ENCODE measurements at regions not wholly inside any gene's neighbourhood (a gene's known extent, or its start where the extent isn't known, plus 50 kb on each side); places are given as distances from the start of the nearest gene placed in this dataset.

DNA sequence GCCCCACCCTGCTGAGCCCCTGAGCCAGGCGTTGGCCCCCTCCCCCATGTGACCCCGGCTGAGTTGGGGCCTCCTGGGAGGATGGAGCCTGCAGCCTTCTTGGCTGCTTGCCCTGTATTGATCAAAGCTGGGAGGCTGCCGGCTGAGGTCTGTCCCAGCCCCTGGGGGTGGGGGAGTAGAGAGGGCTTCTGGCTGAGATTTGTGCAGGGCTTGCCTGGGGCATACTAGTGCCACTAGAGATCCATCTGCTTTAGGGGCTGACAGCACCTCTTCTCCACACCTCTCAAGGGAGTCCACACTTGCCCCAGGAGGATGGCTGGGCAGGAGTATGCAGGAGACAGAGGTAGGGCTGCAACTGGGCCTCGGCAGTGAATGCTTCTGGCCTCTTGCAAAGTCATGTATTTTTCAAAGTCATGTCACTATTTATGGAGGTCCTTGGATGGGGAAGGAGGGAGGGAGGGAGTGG, 53.6 kb upstream of the SSBP3 start:
- H3K27ac ChIP-seq = no peak overlapping the region
- no peaks in the 10 kb centered on the region for H3K9me3 ChIP-seq
- no peak for DNase-seq
- H3K4me1 ChIP-seq = no peaks in the 10 kb centered on the region
- TF ChIP-seq, protein P1, sequence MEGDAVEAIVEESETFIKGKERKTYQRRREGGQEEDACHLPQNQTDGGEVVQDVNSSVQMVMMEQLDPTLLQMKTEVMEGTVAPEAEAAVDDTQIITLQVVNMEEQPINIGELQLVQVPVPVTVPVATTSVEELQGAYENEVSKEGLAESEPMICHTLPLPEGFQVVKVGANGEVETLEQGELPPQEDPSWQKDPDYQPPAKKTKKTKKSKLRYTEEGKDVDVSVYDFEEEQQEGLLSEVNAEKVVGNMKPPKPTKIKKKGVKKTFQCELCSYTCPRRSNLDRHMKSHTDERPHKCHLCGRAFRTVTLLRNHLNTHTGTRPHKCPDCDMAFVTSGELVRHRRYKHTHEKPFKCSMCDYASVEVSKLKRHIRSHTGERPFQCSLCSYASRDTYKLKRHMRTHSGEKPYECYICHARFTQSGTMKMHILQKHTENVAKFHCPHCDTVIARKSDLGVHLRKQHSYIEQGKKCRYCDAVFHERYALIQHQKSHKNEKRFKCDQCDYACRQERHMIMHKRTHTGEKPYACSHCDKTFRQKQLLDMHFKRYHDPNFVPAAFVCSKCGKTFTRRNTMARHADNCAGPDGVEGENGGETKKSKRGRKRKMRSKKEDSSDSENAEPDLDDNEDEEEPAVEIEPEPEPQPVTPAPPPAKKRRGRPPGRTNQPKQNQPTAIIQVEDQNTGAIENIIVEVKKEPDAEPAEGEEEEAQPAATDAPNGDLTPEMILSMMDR (IDR thresholded peaks at IDR 0.05) = no peak
- intact Hi-C loops (cut with DNase I; ENCODE audit: low total_unique reads) = no loop called here
- H3K4me3 ChIP-seq = no peak overlapping the region
- no peaks in the 10 kb centered on the region for H3K36me3 ChIP-seq
- H3K27me3 ChIP-seq = peaks cover 0 to 37% of the 10 kb centered on the region in 2 donors

DNA sequence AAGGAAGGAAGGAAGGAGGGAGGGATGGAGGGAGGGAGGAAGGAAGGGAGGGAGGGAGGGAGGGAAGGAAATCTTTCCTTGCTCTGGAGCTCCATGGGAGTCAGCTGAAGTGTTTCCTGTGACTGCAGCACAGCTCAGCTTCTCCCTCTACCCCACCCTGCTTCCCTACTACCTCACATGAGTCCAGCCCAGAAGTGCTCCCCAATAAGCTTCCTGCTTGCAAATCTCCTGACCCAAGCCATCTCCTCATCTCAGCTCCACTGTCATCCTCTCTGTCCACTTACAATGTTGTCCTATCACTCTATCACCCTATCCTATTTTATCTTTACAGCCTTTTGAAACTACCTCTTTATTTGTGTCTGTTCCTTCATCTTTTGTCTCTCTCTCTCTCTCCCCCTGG, 52.9 kb upstream of the SSBP3 start:
- Histone ChIP-seq H3K27ac (no peak overlapping the region), H3K9me3 (no peaks in the 10 kb centered on the region), H3K27me3 (peaks cover 0 to 37% of the 10 kb centered on the region in 2 donors), H3K4me1 (no peaks in the 10 kb centered on the region), H3K36me3 (no peaks in the 10 kb centered on the region), H3K4me3 (no peak overlapping the region)
- intact Hi-C loops (cut with DNase I; ENCODE audit: low total_unique reads) = no loop called here
- TF ChIP-seq, protein P1 (IDR thresholded peaks at IDR 0.05) = no peak
- DNase-seq = no peak

DNA sequence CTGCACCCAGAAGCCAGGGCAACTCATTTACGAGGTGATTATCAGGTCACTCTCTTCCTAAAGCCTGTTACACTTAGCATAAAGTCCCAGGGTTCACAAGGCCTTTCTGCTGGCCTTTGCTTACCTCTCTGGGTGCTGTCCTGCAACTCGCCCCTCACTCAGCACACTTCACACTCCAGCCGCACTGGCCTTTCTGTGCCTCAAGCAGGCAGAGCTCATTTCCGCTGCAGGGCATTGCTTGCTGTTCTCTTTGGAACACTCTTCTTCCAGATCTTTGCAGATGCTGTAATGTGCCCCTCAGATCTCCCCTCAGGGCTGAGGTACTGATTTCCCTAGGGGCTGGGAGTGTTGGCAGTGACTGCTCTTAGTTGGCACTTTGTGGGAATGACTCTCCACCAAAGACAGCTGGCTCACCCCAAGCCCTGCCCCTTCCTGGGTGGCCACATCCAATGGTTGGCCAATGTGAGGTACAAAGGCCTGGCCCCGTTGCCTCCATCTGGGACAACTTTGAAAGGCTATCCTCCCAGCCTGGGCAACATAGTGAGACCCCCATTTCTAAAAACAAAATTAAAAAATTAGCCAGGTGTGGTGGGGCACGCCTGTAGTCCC, 50.8 kb upstream of the SSBP3 start:
- Histone ChIP-seq H3K9me3 (no peaks in the 10 kb centered on the region), H3K36me3 (no peaks in the 10 kb centered on the region), H3K27me3 (peaks cover 0 to 28% of the 10 kb centered on the region in 2 donors), H3K27ac (no peak overlapping the region), H3K4me1 (no peaks in the 10 kb centered on the region), H3K4me3 (no peak overlapping the region)
- DNase-seq = no peak
- TF ChIP-seq, protein P1 (IDR thresholded peaks at IDR 0.05) = no peak
- intact Hi-C loops (cut with DNase I; ENCODE audit: low total_unique reads) = no loop called here

DNA sequence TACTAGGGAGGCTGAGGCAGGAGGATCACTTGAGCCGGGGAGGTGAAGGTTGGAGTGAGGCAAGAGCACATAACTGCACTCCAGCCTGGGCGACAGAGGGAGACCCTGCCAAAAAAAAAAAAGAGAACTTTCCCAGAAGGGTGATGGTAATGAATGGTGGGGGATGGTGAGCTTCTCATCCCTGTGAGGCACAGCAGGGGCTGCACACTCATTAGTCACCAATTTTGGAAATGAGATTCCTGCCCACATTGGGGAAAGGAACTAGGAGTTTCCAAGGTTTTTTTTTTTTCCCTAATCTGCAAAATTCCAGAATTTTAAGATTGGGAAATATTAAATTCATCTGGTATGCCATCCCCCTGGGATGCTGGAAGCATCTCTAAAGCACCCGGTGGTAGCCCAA, 50.2 kb upstream of the SSBP3 start:
- Histone ChIP-seq H3K36me3 (no peaks in the 10 kb centered on the region), H3K27ac (no peak overlapping the region), H3K9me3 (no peaks in the 10 kb centered on the region), H3K4me1 (no peaks in the 10 kb centered on the region), H3K4me3 (no peak overlapping the region), H3K27me3 (peaks cover 0 to 22% of the 10 kb centered on the region in 2 donors)
- TF ChIP-seq, protein P1 (IDR thresholded peaks at IDR 0.05) = no peak
- intact Hi-C loops (cut with DNase I; ENCODE audit: low total_unique reads) = no loop called here
- DNase-seq = no peak
